Smooth muscle cell of the brain vasculature (primary cell): ENCODE measurements at regions not wholly inside any gene's neighbourhood (a gene's known extent, or its start where the extent isn't known, plus 50 kb on each side); places are given as distances from the start of the nearest gene placed in this dataset.

ENCODE experiments used
- DNase-seq: peaks from one replicate; pipeline ENCODE4 v3.0.0-alpha.2; 2012; ENCODE audit warnings: low read depth, low spot score

GRCh38 chr2:139317259-139317658 is 537.1 kb upstream of the NXPH2 start:
- DNase-seq: no peak

- no peak for DNase-seq
Measured at GRCh38 chr2:139314059-139314458, 533.9 kb upstream of the NXPH2 start.

- no peak for DNase-seq
Measured at GRCh38 chr2:139296672-139297209, 516.6 kb upstream of the NXPH2 start.

GRCh38 chr2:139293992-139294548 is 513.9 kb upstream of the NXPH2 start:
- no peak for DNase-seq

- no peak for DNase-seq
Measured at GRCh38 chr2:139281124-139281523, 500.9 kb upstream of the NXPH2 start.

GRCh38 chr2:139271879-139272278 is 491.7 kb upstream of the NXPH2 start:
- DNase-seq: no peak

- no peak for DNase-seq
Measured at GRCh38 chr2:139271149-139271548, 491.0 kb upstream of the NXPH2 start.

GRCh38 chr2:139260052-139260430 is 479.9 kb upstream of the NXPH2 start:
- no peak for DNase-seq

GRCh38 chr2:139259422-139260051 is 479.3 kb upstream of the NXPH2 start:
- no peak for DNase-seq

GRCh38 chr2:139241286-139241685 is 461.1 kb upstream of the NXPH2 start:
- DNase-seq: no peak

- no peak for DNase-seq
Measured at GRCh38 chr2:139237023-139237422, 456.8 kb upstream of the NXPH2 start.

- no peak for DNase-seq
Measured at GRCh38 chr2:139230881-139231280, 450.7 kb upstream of the NXPH2 start.

- no peak for DNase-seq
Measured at GRCh38 chr2:139228276-139228675, 448.1 kb upstream of the NXPH2 start.

- no peak for DNase-seq
Measured at GRCh38 chr2:139225961-139226360, 445.8 kb upstream of the NXPH2 start.

- no peak for DNase-seq
Measured at GRCh38 chr2:139218181-139218580, 438.0 kb upstream of the NXPH2 start.

GRCh38 chr2:139217641-139218040 is 437.5 kb upstream of the NXPH2 start:
- no peak for DNase-seq

GRCh38 chr2:139216435-139216834 is 436.2 kb upstream of the NXPH2 start:
- no peak for DNase-seq

GRCh38 chr2:139214801-139215200 is 434.6 kb upstream of the NXPH2 start:
- no peak for DNase-seq

- DNase-seq: no peak
Measured at GRCh38 chr2:139209586-139209985, 429.4 kb upstream of the NXPH2 start.

GRCh38 chr2:139201516-139201915 is 421.3 kb upstream of the NXPH2 start:
- DNase-seq: no peak

GRCh38 chr2:139196754-139197153 is 416.6 kb upstream of the NXPH2 start:
- no peak for DNase-seq

- DNase-seq: no peak
Measured at GRCh38 chr2:139194546-139194945, 414.4 kb upstream of the NXPH2 start.

- no peak for DNase-seq
Measured at GRCh38 chr2:139177041-139177440, 396.9 kb upstream of the NXPH2 start.

- no peak for DNase-seq
Measured at GRCh38 chr2:139175510-139175909, 395.3 kb upstream of the NXPH2 start.
